ENCODE measurements at regions not wholly inside any gene's neighbourhood (a gene's known extent, or its start where the extent isn't known, plus 50 kb on each side); places are given as distances from the start of the nearest gene placed in this dataset.

- Mint-ChIP-seq H3K4me1 (no peaks in the 10 kb centered on the region), H3K27ac (no peak overlapping the region), H3K9me3 (peaks cover 8 to 22% (median 10%) of the 10 kb centered on the region in 7 donors), H3K4me3 (no peak overlapping the region), H3K27me3 (ENCODE audit: low read depth in 3 of 3) (no peaks in the 10 kb centered on the region), H3K36me3 (no peaks in the 10 kb centered on the region)
- H2AFZ ChIP-seq (ENCODE audit: insufficient read depth, low read depth, low read length, poor library complexity, severe bottlenecking): no peak overlapping the region
- no peaks in the 10 kb centered on the region for H3K79me2 ChIP-seq (ENCODE audit: insufficient read depth, low read length)
- H3K27ac ChIP-seq (ENCODE audit: low read depth in 1 of 2, low read length in 2 of 2): no peak overlapping the region
- H3K4me1 ChIP-seq (ENCODE audit: control insufficient read depth in 1 of 2, insufficient read depth in 2 of 2, low read length in 2 of 2): no peaks in the 10 kb centered on the region
- no peaks in the 10 kb centered on the region for H3K27me3 ChIP-seq (ENCODE audit: control insufficient read depth in 2 of 2, insufficient read depth in 2 of 2, low read length in 2 of 2)
- H3K4me3 ChIP-seq (replicated peaks in 1 of 3; ENCODE audit: low read depth in 2 of 3, low read length in 3 of 3): no peak overlapping the region
- H3K9ac ChIP-seq (ENCODE audit: insufficient read depth, low read length, poor library complexity, severe bottlenecking): no peak overlapping the region
- no peak for TF ChIP-seq CTCF (IDR thresholded peaks at IDR 0.05)
- H3K36me3 ChIP-seq (replicated peaks in 1 of 2; ENCODE audit: control insufficient read depth in 1 of 2, insufficient read depth in 2 of 2, low read length in 2 of 2): no peaks in the 10 kb centered on the region
- DNase-seq: no peak
- no peaks in the 10 kb centered on the region for H3K9me3 ChIP-seq (replicated peaks in 1 of 2; ENCODE audit: control insufficient read depth in 1 of 2, insufficient read depth in 1 of 2, low read length in 2 of 2)
- H4K20me1 ChIP-seq (ENCODE audit: insufficient read depth, low read length): no peaks in the 10 kb centered on the region
- H3K4me2 ChIP-seq (replicated peaks; ENCODE audit: extremely low read depth, low read length, poor library complexity, severe bottlenecking): no peak overlapping the region
- intact Hi-C loops (cut with micrococcal nuclease): no loop called here
Measured at GRCh38 chr7:10688544-10688943, 285.1 kb upstream of the PHF14 start.

GRCh38 chr7:10696064-10696463 is 277.6 kb upstream of the PHF14 start:
- Histone ChIP-seq H3K4me1 (ENCODE audit: control insufficient read depth in 1 of 2, insufficient read depth in 2 of 2, low read length in 2 of 2) (no peaks in the 10 kb centered on the region), H3K27ac (ENCODE audit: low read depth in 1 of 2, low read length in 2 of 2) (no peak overlapping the region), H3K9me3 (replicated peaks in 1 of 2; ENCODE audit: control insufficient read depth in 1 of 2, insufficient read depth in 1 of 2, low read length in 2 of 2) (peaks cover 7 to 12% of the 10 kb centered on the region in 2 donors), H3K36me3 (replicated peaks in 1 of 2; ENCODE audit: control insufficient read depth in 1 of 2, insufficient read depth in 2 of 2, low read length in 2 of 2) (no peaks in the 10 kb centered on the region), H2AFZ (ENCODE audit: insufficient read depth, low read depth, low read length, poor library complexity, severe bottlenecking) (no peak overlapping the region), H3K79me2 (ENCODE audit: insufficient read depth, low read length) (no peaks in the 10 kb centered on the region), H4K20me1 (ENCODE audit: insufficient read depth, low read length) (no peaks in the 10 kb centered on the region), H3K4me2 (replicated peaks; ENCODE audit: extremely low read depth, low read length, poor library complexity, severe bottlenecking) (no peak overlapping the region), H3K4me3 (replicated peaks in 1 of 3; ENCODE audit: low read depth in 2 of 3, low read length in 3 of 3) (no peak overlapping the region), H3K27me3 (ENCODE audit: control insufficient read depth in 2 of 2, insufficient read depth in 2 of 2, low read length in 2 of 2) (no peaks in the 10 kb centered on the region), H3K9ac (ENCODE audit: insufficient read depth, low read length, poor library complexity, severe bottlenecking) (no peak overlapping the region)
- TF ChIP-seq CTCF (IDR thresholded peaks at IDR 0.05): no peak
- intact Hi-C loops (cut with micrococcal nuclease): no loop called here
- Mint-ChIP-seq H3K4me1 (no peaks in the 10 kb centered on the region), H3K4me3 (no peak overlapping the region), H3K36me3 (no peaks in the 10 kb centered on the region), H3K27me3 (ENCODE audit: low read depth in 3 of 3) (peaks cover 0 to 1% (median 0%) of the 10 kb centered on the region in 3 donors), H3K9me3 (peaks cover 7 to 32% (median 23%) of the 10 kb centered on the region in 7 donors), H3K27ac (no peak overlapping the region)
- no peak for DNase-seq
- 100% methylated on average over 4 of the region's 5 CpGs for WGBS (ENCODE audit: insufficient coverage)
